Spleen (tissue), 11 donors: ENCODE measurements at regions not wholly inside any gene's neighbourhood (a gene's known extent, or its start where the extent isn't known, plus 50 kb on each side); places are given as distances from the start of the nearest gene placed in this dataset.

Experiments used
- DNase-seq: peaks from one replicate; pipeline ENCODE4 v3.0.0-alpha.2; 2020
- H3K27ac ChIP-seq, 8 donors: fragments of 200-600 bp; sonication (generic) in 7 of 8; 1 replicate in 4 of 8; 2 replicates in 4 of 8; pipeline versions ENCODE4 v1.5.0 to v1.8.0; 2016 to 2021; ENCODE audit warnings: inconsistent platforms in 4 of 8, mild to moderate bottlenecking in 4 of 8, moderate library complexity in 1 of 8
- H3K27me3 ChIP-seq, 7 donors: fragments of 200-600 bp; sonication (generic) in 6 of 7; replicated peaks in 1 of 7; 1 replicate in 4 of 7; 2 replicates in 3 of 7; pipeline versions ENCODE4 v1.5.0 to v1.8.0; 2016 to 2021; ENCODE audit warnings: inconsistent platforms in 3 of 7, mild to moderate bottlenecking in 1 of 7
- H3K36me3 ChIP-seq, 6 donors: fragments of 200-600 bp; sonication (generic) in 5 of 6; 1 replicate in 4 of 6; 2 replicates in 2 of 6; pipeline versions ENCODE4 v1.5.0 to v1.8.0; 2016 to 2021; ENCODE audit warnings: inconsistent platforms in 2 of 6
- H3K4me1 ChIP-seq, 6 donors: fragments of 200-600 bp; sonication (generic) in 5 of 6; 1 replicate in 3 of 6; 2 replicates in 3 of 6; pipeline versions ENCODE4 v1.5.0 to v1.8.0; 2016 to 2021; ENCODE audit warnings: inconsistent platforms in 3 of 6
- H3K4me3 ChIP-seq, 8 donors: fragments of 200-600 bp; sonication (generic) in 7 of 8; 1 replicate in 4 of 8; 2 replicates in 4 of 8; pipeline versions ENCODE4 v1.5.0 to v1.8.0; 2016 to 2021; ENCODE audit warnings: inconsistent platforms in 4 of 8, mild to moderate bottlenecking in 4 of 8, moderate library complexity in 2 of 8
- H3K9me3 ChIP-seq, 8 donors: fragments of 200-600 bp; sonication (generic) in 7 of 8; 1 replicate in 4 of 8; 2 replicates in 4 of 8; pipeline versions ENCODE4 v1.5.0 to v1.8.0; 2016 to 2021; ENCODE audit warnings: inconsistent platforms in 4 of 8
- CTCF ChIP-seq, 11 experiments: fragments of 200-600 bp in 7 of 11; fragments of 450-650 bp in 4 of 11; sonication (generic) in 4 of 11; IDR thresholded peaks in 8 of 11; conservative IDR thresholded peaks in 3 of 11; 1 replicate in 7 of 11; 2 replicates in 4 of 11; pipeline versions ENCODE4 v1.4.0 to v1.8.0; 2016 to 2021; ENCODE audit warnings: antibody characterized with exemption in 11 of 11, inconsistent platforms in 4 of 11, mild to moderate bottlenecking in 1 of 11
- POLR2A ChIP-seq, 3 donors: fragments of 450-650 bp; IDR thresholded peaks; one replicate each; pipeline ENCODE4 v1.5.1; 2017; ENCODE audit warnings: antibody characterized with exemption in 3 of 3, mild to moderate bottlenecking in 1 of 3
- POLR2AphosphoS5 ChIP-seq, 3 donors: sonication (generic); formaldehyde crosslinking; IDR thresholded peaks; one replicate each; pipeline ENCODE4 v1.5.1; 2017; ENCODE audit warnings: antibody characterized with exemption in 3 of 3
- WGBS, 5 donors: extraction: QIAGEN DNeasy Blood & Tissue Kit in 3 of 5; methylation state at CpG; one replicate each; pipeline versions ENCODE4 v1.1.5 to v1.1.7; 2013 to 2018; 5-methylcytosine and 5-hydroxymethylcytosine counted together
- intact Hi-C: fragments of 100-400 bp; cut with DNase I; formaldehyde crosslinking; loops from one replicate; pipeline ENCODE4 v1.15.0; 2023; ENCODE audit warnings: low total_unique reads
- donor health status: healthy with polysubstance abuse.
- donor health status: DM: no; HTN: no; CAD: no; lungs with moderate emphysema.
- donor health status: DM: no; HTN: no; CAD: no.
- donor health status: Bipolar disorder and iron deficiency.
- donor health status: healthy.
- donor health status: DM: no; HTN: no; CAD: no.
- donor health status: DM: yes; HTN: yes; CAD: no.

DNA sequence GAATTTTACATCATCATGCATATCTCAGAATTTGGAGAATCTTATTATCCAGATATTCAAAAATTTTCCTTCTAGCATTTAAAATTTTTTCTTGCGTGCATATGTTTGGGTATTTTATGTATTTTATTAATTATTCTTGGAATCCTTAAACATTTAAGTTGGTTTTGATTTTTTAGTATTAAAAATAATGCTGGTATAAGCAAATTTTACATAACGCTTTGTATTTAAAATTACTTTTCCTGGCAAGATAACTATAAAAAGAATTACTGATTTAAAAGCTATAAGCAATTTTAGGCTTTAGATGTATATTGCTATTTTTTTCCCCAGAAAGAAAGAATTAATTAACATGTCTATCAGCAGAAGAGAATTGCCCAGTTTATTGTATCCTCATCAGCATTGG is 224.6 kb upstream of the STXBP6 start:
- DNase-seq, result no peak
- intact Hi-C loops, result no loop called here
- no peaks in the 10 kb centered on the region for H3K27me3 ChIP-seq
- no peak overlapping the region for H3K4me3 ChIP-seq
- TF ChIP-seq CTCF (IDR thresholded peaks at IDR 0.05 in 8 of 11, conservative IDR thresholded peaks at IDR 0.05 in 3 of 11), result no peak
- TF ChIP-seq POLR2A (IDR thresholded peaks at IDR 0.05), result no peak
- TF ChIP-seq POLR2AphosphoS5 (IDR thresholded peaks at IDR 0.05), result no peak
- no peak overlapping the region for H3K27ac ChIP-seq
- no peaks in the 10 kb centered on the region for H3K36me3 ChIP-seq
- no peaks in the 10 kb centered on the region for H3K4me1 ChIP-seq
- H3K9me3 ChIP-seq, result peaks cover 0 to under 1% (median 0%) of the 10 kb centered on the region in 8 donors
- 70 to 92% (median 76%) methylated on average over 2 of the region's 2 CpGs for WGBS, 5 donors

DNA sequence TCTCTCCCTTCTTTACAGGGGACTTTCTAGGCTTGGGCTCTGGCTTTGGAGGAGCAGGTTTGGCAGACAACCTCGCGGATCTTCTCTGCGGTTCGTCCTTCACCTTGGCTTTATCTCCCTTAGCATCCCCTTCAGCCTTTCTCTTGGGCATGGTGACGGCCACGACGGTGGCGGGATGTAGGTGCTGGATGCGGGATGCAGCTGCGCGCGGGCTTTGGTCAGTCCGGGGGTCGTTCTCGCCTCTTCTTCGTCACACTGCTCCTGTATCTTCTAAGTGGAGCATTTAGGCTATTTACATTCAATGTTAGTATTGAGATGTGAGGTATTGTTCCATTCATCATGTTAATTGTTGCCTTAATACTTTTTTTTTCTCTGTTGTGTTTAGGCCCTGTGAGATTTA is 217.2 kb upstream of the STXBP6 start:
- WGBS, 5 donors, result 90 to 93% (median 91%) methylated on average over 16 of the region's 16 CpGs
- intact Hi-C loops, result no loop called here
- no peak for TF ChIP-seq CTCF (IDR thresholded peaks at IDR 0.05 in 8 of 11, conservative IDR thresholded peaks at IDR 0.05 in 3 of 11)
- TF ChIP-seq POLR2AphosphoS5 (IDR thresholded peaks at IDR 0.05), result no peak
- no peak for TF ChIP-seq POLR2A (IDR thresholded peaks at IDR 0.05)
- Histone ChIP-seq H3K27ac (no peak overlapping the region), H3K27me3 (no peaks in the 10 kb centered on the region), H3K36me3 (no peaks in the 10 kb centered on the region), H3K4me3 (no peak overlapping the region), H3K9me3 (peaks cover 0 to 10% (median 3%) of the 10 kb centered on the region in 8 donors), H3K4me1 (no peaks in the 10 kb centered on the region)
- no peak for DNase-seq

DNA sequence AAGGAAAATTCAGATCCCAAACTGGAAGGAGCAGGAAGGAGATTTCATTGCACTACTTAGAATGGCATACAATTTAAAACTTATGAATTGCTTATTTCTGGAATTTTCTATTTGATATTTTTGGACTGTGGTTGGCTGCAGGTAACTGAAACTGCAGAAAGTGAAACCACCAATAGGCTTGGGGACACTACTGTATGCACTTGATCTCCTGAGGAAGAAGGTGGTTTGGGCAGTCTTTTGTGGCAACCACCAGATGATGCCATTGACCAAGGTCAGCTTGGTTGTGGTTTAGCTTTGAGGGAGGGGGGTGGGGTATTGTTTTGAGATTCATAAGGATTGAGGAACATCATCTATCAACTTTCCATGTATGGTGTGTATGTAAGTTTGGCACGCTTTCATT is 209.5 kb upstream of the STXBP6 start:
- no peaks in the 10 kb centered on the region for H3K36me3 ChIP-seq
- peaks cover 0 to 3% (median 0%) of the 10 kb centered on the region in 8 donors for H3K9me3 ChIP-seq
- no peaks in the 10 kb centered on the region for H3K27me3 ChIP-seq
- no peak overlapping the region for H3K27ac ChIP-seq
- WGBS, 5 donors, result 73 to 85% (median 76%) methylated on average over 1 of the region's 1 CpG
- DNase-seq, result no peak
- H3K4me3 ChIP-seq, result no peak overlapping the region
- H3K4me1 ChIP-seq, result no peaks in the 10 kb centered on the region
- TF ChIP-seq POLR2AphosphoS5 (IDR thresholded peaks at IDR 0.05) (no peak), CTCF (IDR thresholded peaks at IDR 0.05 in 8 of 11, conservative IDR thresholded peaks at IDR 0.05 in 3 of 11) (no peak), POLR2A (IDR thresholded peaks at IDR 0.05) (no peak)
- intact Hi-C loops, result no loop called here

- H3K9me3 ChIP-seq, result no peaks in the 10 kb centered on the region
- intact Hi-C loops, result no loop called here
- no peak overlapping the region for H3K4me3 ChIP-seq
- H3K4me1 ChIP-seq, result no peaks in the 10 kb centered on the region
- H3K27me3 ChIP-seq, result no peaks in the 10 kb centered on the region
- TF ChIP-seq POLR2AphosphoS5 (IDR thresholded peaks at IDR 0.05) (no peak), POLR2A (IDR thresholded peaks at IDR 0.05) (no peak)
- no peak overlapping the region for H3K27ac ChIP-seq
- WGBS, 5 donors, result 87 to 92% (median 89%) methylated on average over 11 of the region's 11 CpGs
- no peaks in the 10 kb centered on the region for H3K36me3 ChIP-seq
- no peak for DNase-seq
Measured at GRCh38 chr14:25252793-25253192, 202.8 kb upstream of the STXBP6 start.

GRCh38 chr14:25250516-25250915 is 200.6 kb upstream of the STXBP6 start:
- Histone ChIP-seq H3K9me3 (no peaks in the 10 kb centered on the region), H3K27ac (no peak overlapping the region), H3K27me3 (no peaks in the 10 kb centered on the region), H3K4me3 (no peak overlapping the region), H3K4me1 (no peaks in the 10 kb centered on the region), H3K36me3 (no peaks in the 10 kb centered on the region)
- intact Hi-C loops, result no loop called here
- no peak for DNase-seq
- TF ChIP-seq CTCF (IDR thresholded peaks at IDR 0.05 in 8 of 11, conservative IDR thresholded peaks at IDR 0.05 in 3 of 11), result no peak
- no peak for TF ChIP-seq POLR2A (IDR thresholded peaks at IDR 0.05)
- no peak for TF ChIP-seq POLR2AphosphoS5 (IDR thresholded peaks at IDR 0.05)
